Adrenal gland (tissue), 5 donors: ENCODE measurements at regions not wholly inside any gene's neighbourhood (a gene's known extent, or its start where the extent isn't known, plus 50 kb on each side); places are given as distances from the start of the nearest gene placed in this dataset.
"Not testable (repeated sequence)": the region's sequence is repeated elsewhere in the genome, so short reads cannot be mapped to it uniquely, and the experiment has no call there.

Experiments used
- POLR2A ChIP-seq, 2 donors: fragments of 450-650 bp; IDR thresholded peaks; one replicate each; pipeline ENCODE4 v1.6.1; 2017; ENCODE audit warnings: antibody characterized with exemption in 2 of 2, mild to moderate bottlenecking in 2 of 2, moderate library complexity in 1 of 2
- TF ChIP-seq, protein P1 (sequence below), 6 experiments: fragments of 450-650 bp in 4 of 6; fragments of 200-600 bp in 2 of 6; sonication (generic) in 1 of 6; IDR thresholded peaks; 1 replicate in 5 of 6; 2 replicates in 1 of 6; pipeline versions ENCODE4 v1.5.1 to v1.8.0; 2016 to 2021; ENCODE audit warnings: antibody characterized with exemption in 6 of 6, mild to moderate bottlenecking in 2 of 6, moderate library complexity in 1 of 6
- donor health status: DM: no; HTN: no; CAD: no.

- TF ChIP-seq, protein P1, sequence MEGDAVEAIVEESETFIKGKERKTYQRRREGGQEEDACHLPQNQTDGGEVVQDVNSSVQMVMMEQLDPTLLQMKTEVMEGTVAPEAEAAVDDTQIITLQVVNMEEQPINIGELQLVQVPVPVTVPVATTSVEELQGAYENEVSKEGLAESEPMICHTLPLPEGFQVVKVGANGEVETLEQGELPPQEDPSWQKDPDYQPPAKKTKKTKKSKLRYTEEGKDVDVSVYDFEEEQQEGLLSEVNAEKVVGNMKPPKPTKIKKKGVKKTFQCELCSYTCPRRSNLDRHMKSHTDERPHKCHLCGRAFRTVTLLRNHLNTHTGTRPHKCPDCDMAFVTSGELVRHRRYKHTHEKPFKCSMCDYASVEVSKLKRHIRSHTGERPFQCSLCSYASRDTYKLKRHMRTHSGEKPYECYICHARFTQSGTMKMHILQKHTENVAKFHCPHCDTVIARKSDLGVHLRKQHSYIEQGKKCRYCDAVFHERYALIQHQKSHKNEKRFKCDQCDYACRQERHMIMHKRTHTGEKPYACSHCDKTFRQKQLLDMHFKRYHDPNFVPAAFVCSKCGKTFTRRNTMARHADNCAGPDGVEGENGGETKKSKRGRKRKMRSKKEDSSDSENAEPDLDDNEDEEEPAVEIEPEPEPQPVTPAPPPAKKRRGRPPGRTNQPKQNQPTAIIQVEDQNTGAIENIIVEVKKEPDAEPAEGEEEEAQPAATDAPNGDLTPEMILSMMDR (IDR thresholded peaks at IDR 0.05), result not testable (repeated sequence)
- not testable (repeated sequence) for TF ChIP-seq POLR2A (IDR thresholded peaks at IDR 0.05)
These were observed 338.0 kb downstream of the CACNA1B start for GRCh38 chr9:138215588-138215987.
